Right renal cortex interstitium (tissue), 3 donors: ENCODE measurements at regions not wholly inside any gene's neighbourhood (a gene's known extent, or its start where the extent isn't known, plus 50 kb on each side); places are given as distances from the start of the nearest gene placed in this dataset.
"Not testable (repeated sequence)": the region's sequence is repeated elsewhere in the genome, so short reads cannot be mapped to it uniquely, and the experiment has no call there.

Experiments used
- DNase-seq, 3 donors: peaks; one replicate each; pipeline ENCODE4 v3.0.0-alpha.2; 2013; ENCODE audit warnings: low read depth in 3 of 3, low spot score in 2 of 3

DNA sequence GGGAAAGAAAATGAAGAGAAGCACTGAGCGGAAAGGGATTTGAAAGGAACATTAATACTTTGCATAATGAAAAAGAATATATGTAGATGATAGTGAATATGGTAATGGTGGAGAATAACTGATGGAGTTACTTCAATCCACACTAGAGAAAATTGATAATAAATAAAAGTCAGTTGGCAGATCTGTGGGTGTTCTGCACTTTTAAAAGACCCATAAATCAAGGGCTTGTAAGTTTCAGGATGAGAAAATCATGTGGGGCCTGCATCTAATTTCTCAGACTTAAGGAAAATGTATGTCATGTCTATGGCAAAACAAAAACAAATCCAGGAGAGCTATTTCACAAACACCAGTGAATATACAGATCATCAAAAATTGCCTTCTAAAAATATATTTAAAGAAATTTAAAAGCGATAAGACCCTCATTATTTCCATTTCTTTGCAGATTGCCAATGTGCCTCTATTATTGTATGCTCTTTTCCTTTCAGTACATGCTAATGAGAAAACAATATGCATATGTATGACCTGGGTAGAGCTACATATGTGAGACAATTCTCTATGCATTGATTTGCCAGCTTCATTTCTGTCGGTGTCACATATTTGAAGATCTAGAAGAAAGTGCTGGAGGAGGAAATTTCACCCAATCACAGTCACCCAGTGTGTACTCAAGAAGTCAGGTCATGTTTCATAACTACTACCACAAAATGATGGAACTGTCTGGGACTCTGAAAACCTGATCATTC lies 269.9 kb upstream of the PDZRN3 start:
- no peak for DNase-seq

- DNase-seq = no peak
These were observed 268.3 kb upstream of the PDZRN3 start for GRCh38 chr3:73893089-73893488.

DNA sequence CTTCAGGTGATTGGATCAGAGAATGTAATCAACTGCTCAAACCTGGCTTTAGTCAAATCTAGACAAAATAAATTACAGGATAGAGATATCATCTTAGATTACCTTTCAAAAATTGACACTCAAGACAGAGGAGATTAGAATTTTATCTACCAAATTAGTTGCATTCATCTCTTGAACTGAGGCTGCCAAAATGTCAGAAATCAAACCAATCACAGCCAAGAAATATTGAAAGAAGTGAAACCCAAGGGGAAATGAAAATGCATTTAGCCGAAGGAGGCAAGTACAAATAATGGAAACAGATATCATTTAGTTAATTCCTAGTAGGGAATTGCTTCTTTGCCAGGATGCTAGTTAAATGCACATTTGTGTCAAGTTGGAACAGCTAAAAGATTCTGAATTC lies 261.1 kb upstream of the PDZRN3 start:
- no peak for DNase-seq

GRCh38 chr3:73884361-73884760 lies 259.6 kb upstream of the PDZRN3 start:
- no peak for DNase-seq

- DNase-seq = no peak
These were observed 258.8 kb upstream of the PDZRN3 start for GRCh38 chr3:73883497-73883896.

DNA sequence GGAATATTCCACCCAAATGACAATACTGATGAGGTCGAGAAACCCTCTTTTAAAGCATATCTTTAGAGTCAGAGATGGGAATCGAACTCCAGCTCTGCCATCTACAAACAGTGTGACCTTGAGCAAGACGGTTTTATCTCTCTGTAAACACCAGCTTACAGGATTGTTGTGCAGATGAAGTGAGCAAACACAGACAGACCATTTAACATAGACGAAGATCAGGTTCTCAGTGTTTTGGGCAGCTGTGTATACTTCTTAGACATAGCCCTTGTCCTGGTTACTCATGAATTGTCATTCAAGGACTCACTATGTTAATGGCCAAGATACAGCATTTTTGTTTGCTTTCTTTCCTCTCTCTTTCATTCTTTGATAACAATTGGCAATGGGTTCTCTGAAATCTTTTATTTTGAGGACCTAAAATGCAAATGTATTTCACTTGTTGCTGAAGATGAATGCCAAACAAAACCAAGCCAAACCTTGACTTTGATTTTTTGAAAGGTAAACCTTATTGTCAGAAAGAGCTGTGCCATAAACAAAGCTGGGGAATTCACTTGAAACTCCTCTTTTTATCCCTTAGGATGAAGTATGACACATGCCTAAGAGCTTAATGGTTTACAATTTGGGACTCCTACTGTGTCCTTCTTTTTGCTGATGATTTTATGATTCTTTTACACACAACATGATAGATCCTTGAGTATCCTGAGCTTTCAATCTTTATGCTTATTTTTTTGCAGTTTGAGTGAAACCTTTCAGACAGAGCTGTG lies 250.0 kb upstream of the PDZRN3 start:
- no peak for DNase-seq

DNA sequence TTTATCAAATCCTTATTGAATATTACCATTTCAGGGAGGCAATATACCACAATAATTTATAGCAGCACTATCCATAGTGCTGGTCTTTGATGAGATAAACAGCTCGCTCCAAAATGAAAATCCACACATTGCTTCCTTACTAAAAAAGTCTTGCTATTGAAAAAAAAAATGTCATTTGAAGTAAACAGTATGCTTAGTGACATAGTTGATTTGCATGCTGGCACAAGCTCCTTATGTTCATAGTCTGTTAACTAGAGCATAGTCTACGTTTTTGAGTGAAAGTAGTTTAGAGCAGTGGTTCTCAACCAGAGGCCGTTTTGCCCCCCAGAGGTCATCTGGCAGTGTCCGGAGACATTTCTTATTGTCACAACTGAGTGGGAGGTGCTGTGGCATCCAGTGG lies 249.4 kb upstream of the PDZRN3 start:
- no peak for DNase-seq

DNA sequence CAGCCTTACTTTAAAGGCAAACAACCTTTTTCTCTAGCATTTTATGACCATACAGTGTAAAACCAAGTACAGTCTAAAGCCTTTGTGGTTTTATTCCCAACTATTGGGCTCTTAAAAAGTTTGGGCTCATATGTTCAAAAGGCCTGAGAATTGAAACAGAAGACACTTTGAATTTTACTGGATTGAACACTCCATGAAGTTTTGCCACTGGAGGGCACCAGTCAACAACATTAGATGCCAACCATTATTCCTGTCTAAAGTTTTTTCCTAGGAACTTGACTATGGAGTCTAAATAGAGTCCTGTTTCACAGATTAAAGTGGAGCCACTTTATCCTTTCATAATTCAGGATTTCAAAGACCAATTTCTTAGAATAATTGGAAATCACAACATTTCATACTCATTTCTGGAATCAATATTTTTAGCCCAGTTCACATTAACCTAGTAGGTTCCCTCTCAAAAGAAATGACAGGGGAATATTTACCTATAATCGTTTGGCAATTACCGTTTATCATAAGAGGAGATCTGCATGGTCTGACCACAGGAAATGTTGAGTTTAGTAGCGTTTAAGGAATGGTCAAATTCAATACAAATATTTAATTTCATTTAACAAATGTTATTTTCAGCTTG lies 244.1 kb upstream of the PDZRN3 start:
- peak; percentile 23 to 45 (median 36) for DNase-seq

DNA sequence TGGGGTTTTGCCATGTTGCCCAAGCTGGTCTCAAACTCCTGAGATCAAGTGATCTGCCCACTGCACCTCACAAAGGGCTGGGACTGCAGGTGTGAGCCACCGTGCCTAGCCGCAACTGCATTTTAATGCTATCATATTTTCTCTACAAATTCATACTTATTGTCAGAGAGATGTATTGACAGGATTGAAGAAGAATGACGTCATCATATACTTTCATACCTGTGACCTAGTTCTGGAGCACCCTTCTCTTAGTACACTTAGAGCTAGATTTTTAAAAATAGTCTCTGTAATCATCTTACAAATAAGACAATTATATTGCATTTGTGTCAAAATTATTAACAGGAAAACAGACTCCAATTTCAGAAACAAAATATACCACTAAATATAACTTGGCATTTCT lies 242.8 kb upstream of the PDZRN3 start:
- no peak for DNase-seq

DNA sequence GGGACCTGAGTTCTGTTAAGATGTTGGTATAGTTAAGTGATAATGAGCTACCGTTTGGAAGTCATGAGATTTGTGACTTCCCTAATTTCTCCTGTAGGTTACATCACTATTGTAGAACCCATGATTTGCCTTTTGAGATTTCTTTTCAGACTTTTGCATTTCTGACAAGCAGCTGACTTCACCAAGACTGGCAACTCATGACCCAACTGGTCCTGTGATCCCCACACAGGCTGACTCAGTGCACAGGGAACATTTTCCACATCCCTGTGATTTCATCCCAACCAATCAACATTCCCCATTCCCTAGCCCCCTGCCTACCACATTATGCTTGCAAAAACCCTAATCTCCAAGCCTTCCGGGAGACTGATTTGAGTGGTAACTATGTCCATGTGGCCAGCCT lies 242.1 kb upstream of the PDZRN3 start:
- DNase-seq = no peak

- DNase-seq = no peak
These were observed 238.9 kb upstream of the PDZRN3 start for GRCh38 chr3:73863546-73864079.

GRCh38 chr3:73855813-73856212 lies 231.1 kb upstream of the PDZRN3 start:
- no peak for DNase-seq

GRCh38 chr3:73848173-73848906 lies 223.6 kb upstream of the PDZRN3 start:
- no peak for DNase-seq

DNA sequence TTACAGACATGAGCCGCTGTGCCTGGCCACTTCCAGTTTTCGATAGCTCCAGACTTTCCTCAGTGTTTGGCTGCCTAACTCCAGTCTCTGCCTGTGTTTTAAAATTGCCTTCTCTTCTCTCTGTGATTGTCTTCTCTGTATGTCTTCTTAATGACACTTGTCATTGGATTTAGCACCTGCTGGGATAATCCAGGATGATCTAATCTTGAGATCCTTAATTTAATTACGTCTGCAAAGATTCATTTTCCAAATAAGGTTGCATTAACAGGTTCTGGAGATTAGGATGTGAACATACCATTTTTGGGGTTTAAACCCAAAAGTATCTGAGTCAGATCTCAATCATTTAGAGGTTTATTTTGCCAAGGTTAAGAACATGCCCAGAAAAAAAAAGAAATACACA lies 222.2 kb upstream of the PDZRN3 start:
- no peak for DNase-seq

DNA sequence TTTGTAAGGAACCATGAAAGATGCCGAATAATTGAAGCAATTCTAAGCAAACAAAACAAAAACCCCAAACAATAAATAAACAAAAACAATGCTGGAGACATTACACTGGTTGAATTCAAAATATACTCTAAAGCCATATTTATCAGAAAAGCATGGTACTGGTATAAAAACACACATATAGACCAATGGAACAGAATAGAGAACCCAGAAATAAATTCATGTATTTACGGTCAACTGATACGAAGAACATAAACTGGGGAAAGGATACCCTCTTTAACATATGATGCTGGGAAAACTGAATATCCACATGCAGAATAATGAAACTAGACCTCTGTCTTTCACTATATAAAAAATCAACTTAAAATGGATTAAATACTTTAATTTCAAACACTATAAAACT lies 214.3 kb upstream of the PDZRN3 start:
- DNase-seq = no peak

DNA sequence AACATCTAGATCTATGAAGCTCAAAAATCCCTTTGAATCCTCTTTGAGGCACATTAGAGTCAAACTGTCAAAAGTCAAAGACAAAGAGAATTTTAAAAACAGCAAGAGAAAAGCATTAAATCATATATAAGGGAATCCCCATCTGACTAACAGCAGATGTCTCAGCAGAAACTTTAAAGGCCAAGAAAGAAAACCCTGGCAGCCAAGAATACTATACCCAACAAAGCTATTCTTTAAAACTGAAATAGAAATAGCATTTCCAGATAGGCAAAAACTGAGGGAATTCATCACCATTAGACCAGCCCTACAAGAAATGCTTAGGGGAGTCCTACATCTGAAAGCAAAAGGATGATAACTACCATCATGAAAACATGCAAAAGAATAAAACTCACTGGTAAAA lies 211.2 kb upstream of the PDZRN3 start:
- no peak for DNase-seq

DNA sequence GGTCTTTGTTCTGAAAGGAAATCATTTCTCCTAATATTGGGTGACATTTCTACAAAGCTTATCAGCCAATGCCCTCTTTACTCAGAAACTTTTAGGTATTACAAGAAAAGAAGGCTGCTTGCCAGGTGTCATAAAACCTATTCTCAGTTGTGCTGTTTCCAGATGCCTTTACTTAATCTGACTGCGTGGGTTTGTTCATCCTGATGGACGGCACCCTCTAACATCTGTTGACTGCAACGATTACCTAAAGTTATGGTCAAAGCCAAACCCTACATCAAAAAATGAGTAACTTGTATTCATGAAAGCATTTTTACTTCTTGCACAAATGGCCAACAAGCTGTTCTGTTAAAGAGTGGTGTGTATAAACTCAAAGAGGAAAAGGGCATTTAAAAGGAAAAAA lies 207.7 kb upstream of the PDZRN3 start:
- no peak for DNase-seq

DNA sequence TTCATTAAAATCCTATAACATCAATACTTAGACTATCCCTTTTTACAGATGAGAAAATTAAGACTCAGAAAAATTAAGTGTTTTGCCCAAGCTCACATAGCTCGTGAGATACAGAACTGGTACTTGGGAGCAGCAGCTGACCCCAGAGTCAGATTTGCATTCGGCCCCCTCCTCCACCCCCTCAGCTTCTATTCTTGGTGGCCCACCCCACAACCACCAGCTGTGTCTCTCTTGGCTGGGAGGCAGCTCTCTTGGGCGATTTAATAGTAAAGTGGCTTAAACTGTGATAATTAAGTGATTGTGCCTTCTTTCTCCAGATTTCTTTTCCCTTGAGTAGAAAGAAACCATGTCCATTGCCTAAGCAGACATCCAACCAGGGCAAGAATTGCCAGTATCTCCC lies 203.6 kb upstream of the PDZRN3 start:
- no peak for DNase-seq

DNA sequence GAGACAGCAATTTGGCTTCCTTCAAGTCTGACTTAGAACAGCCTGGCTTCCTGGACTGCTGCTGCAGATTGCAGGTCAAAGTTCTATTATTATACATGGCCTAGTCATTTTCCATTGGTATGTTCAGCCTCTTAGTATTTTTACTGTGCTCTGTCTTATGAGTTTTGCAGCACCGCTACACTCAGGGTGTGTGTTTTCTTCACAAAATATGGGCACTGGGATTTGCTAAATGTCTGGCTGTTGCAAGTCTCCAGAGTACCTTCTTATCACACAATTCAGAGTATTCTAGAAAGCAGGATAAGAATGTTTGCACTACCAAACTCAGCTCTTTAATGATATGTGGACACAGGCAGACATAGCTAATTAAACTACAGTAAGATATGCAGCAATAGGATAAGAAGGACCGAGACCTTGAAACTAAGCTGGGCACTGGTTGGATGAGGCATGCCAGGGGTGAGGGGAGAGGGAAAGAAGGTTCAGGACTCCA lies 203.0 kb upstream of the PDZRN3 start:
- DNase-seq = peak in 1 of 3 donors; percentile 17

DNA sequence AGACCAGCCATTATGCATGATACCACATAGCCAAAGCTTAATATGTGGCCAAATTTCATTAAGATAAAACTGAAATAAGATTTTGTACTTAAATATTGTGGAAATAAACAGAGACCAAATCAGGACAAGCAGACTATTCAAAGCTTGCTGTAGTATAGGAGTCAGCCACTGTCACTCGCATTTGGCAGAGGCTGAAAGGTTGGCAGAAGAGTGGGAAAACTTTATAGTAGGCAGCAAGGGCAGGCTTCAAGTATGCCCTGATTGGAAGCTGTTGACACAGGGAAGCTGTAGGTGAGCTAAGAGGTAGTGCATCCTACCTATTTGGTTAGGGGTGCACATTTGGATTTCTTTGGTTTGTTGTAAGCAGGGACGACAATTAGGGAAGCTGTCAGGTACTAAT lies 202.5 kb upstream of the PDZRN3 start:
- DNase-seq = no peak

GRCh38 chr3:73820896-73821295 lies 196.2 kb upstream of the PDZRN3 start:
- DNase-seq = not testable (repeated sequence)
